CD8-positive, alpha-beta memory T cell (primary cell): ENCODE measurements at regions not wholly inside any gene's neighbourhood (a gene's known extent, or its start where the extent isn't known, plus 50 kb on each side); places are given as distances from the start of the nearest gene placed in this dataset.

Source experiments
- CTCF ChIA-PET: fragments of 350-600 bp; sonication (Branson Sonifier 250); formaldehyde crosslinking; loops from one replicate; lab custom pipeline; 2021; ENCODE audit warnings: antibody characterized with exemption; lab: Charles Lee
- POLR2A ChIA-PET: fragments of 350-600 bp; sonication (Branson Sonifier 250); formaldehyde crosslinking; loops from one replicate; lab custom pipeline; 2021; ENCODE audit warnings: antibody characterized with exemption; lab: Charles Lee
- DNase-seq, 5 donors: peaks; one replicate each; pipeline versions ENCODE4 v3.0.0 to v3.0.0-alpha.2; 2020 to 2022; ENCODE audit warnings: mixed read lengths in 1 of 5
- H3K27ac ChIP-seq: one replicate; pipeline ENCODE4 v1.7.0; 2013; ENCODE audit warnings: low read depth, mild to moderate bottlenecking, low read length, moderate library complexity
- H3K27me3 ChIP-seq: 2 replicates; pipeline ENCODE4 v1.7.0; 2013; ENCODE audit warnings: low read length, mild to moderate bottlenecking; ENCODE audit not compliant: insufficient read depth, poor library complexity, severe bottlenecking
- H3K36me3 ChIP-seq: 2 replicates; pipeline ENCODE4 v1.7.0; 2013; ENCODE audit warnings: mild to moderate bottlenecking, low read length, moderate library complexity; ENCODE audit not compliant: insufficient read depth
- H3K4me1 ChIP-seq: 2 replicates; pipeline ENCODE4 v1.7.0; 2013; ENCODE audit warnings: mild to moderate bottlenecking, low read length, moderate library complexity; ENCODE audit not compliant: insufficient read depth
- H3K4me3 ChIP-seq: 2 replicates; pipeline ENCODE4 v1.7.0; 2013; ENCODE audit warnings: mild to moderate bottlenecking, low read length
- H3K9me3 ChIP-seq: 2 replicates; pipeline ENCODE4 v1.7.0; 2013; ENCODE audit warnings: mild to moderate bottlenecking, low read length
- H3K27ac Mint-ChIP-seq, 8 donors: one replicate each; pipeline ENCODE4 v1.8.0; 2020 to 2021; ENCODE audit warnings: mixed read lengths in 8 of 8, mild to moderate bottlenecking in 6 of 8, inconsistent platforms in 3 of 8, moderate library complexity in 3 of 8
- H3K27me3 Mint-ChIP-seq, 2 donors: one replicate each; pipeline ENCODE4 v1.8.0; 2020 to 2021; ENCODE audit warnings: mixed read lengths in 2 of 2, mild to moderate bottlenecking in 1 of 2, moderate library complexity in 1 of 2
- H3K36me3 Mint-ChIP-seq, 3 donors: one replicate each; pipeline ENCODE4 v1.8.0; 2020 to 2021; ENCODE audit warnings: mixed read lengths in 3 of 3, inconsistent platforms in 1 of 3, mild to moderate bottlenecking in 1 of 3
- H3K4me1 Mint-ChIP-seq, 3 donors: one replicate each; pipeline ENCODE4 v1.8.0; 2020 to 2021; ENCODE audit warnings: mixed read lengths in 3 of 3, inconsistent platforms in 1 of 3, mild to moderate bottlenecking in 1 of 3
- H3K4me3 Mint-ChIP-seq, 7 donors: one replicate each; pipeline ENCODE4 v1.8.0; 2020 to 2021; ENCODE audit warnings: mixed read lengths in 7 of 7, mild to moderate bottlenecking in 6 of 7, moderate library complexity in 4 of 7, inconsistent platforms in 2 of 7
- H3K9me3 Mint-ChIP-seq, 5 donors: one replicate each; pipeline ENCODE4 v1.8.0; 2020 to 2022; ENCODE audit warnings: mixed read lengths in 5 of 5, mild to moderate bottlenecking in 3 of 5, moderate library complexity in 2 of 5, inconsistent platforms in 1 of 5

DNA sequence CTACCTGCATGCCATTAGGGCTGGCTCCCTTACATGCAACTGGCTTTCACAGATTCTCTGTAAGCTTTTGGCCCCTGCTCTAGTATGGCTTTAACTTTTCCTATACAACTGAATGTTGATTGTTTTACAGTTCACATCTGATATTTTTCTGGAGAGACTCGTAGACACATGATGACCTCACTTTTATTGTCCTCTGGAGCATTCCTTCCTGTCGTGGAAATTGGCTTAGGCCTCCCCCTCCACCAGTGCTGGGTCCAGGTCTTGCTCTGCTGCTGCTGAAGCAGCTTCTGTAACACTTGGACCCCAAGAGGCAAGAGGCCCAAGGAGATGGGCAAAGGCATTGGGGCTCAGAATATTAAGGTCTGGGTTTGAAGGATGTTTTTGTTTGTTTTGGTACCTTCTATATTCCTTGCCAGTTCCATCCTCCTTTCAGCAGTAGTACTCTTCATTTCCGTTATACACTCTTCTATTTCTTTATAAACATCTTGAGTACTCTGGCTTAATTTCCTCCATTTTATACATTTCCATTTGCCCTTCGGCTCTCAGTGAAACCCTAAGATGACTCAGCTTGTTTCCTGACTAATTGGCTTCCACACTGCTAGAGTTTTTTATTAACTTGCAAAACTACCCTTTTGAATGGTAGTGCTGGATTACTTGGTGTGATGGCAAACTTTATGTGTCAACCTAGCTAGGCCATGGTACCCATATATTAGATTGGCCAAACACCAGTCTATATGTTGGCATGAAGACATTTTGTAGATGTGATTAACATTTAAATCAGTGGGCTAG lies 219.8 kb downstream of the CDCA7 start:
- DNase-seq, result no peak
- Mint-ChIP-seq H3K27ac (no peak overlapping the region), H3K36me3 (no peaks in the 10 kb centered on the region), H3K9me3 (no peaks in the 10 kb centered on the region), H3K27me3 (peaks cover 5 to 14% of the 10 kb centered on the region in 2 donors), H3K4me3 (no peak overlapping the region), H3K4me1 (peaks cover 3 to 6% (median 5%) of the 10 kb centered on the region in 3 donors)
- Histone ChIP-seq H3K4me1 (no peaks in the 10 kb centered on the region), H3K27me3 (no peaks in the 10 kb centered on the region), H3K4me3 (no peak overlapping the region), H3K36me3 (no peaks in the 10 kb centered on the region), H3K9me3 (no peaks in the 10 kb centered on the region), H3K27ac (no peak overlapping the region)
- POLR2A ChIA-PET, result no interaction called here
- CTCF ChIA-PET, result no interaction called here

DNA sequence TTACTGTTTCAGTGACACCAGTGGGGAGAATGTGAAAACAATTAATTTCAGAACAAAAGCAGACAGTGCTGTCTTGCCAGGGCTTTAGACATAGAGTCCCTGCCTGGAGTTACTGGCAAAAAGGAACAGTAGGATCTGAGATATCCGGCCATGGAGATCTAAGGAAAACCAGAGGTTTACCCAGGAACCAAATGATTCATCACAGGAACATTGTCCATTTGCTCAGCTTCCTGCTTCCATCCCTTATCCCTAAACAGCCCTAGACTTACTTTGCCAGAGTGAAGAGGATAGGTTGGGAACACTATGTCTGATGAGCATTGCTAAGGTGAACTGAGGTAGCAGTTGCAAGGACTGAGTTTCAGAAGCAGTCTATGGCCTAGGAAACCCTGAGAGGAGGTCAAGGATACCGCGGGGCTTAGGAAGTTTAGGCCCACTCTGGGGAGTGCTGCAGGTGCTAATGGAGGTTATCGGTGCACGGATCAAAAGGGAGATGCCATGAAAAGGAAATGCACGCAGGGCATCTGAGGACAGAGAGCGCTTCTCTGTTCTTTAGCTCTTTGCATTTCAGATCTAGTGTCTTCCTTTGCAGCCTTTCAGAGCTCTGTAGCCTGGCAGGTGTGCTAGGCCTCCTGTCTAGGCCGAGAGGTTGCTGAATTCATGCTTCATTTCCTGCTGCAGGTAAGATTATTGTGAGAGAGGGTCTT lies 223.9 kb downstream of the CDCA7 start:
- peaks cover 3 to 19% of the 10 kb centered on the region in 2 donors for H3K27me3 Mint-ChIP-seq

DNA sequence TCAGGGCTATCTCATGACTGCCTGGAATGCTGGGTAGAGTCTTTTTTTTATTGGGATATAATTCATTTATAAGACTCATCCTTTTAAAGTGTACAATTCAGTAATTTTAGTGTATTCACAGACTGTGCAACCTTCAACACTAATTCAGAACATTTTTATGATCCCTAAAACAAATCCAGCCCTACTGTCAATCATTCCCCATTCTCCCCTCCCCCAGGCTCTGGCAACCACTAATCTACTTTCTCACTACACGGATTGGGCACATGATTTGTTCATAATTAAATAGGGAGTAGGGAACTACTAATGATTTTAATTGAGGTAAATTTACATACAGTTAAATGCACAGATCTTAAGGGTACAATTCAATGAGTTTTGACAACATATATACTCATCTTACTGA lies 225.7 kb downstream of the CDCA7 start:
- H3K36me3 ChIP-seq, result no peaks in the 10 kb centered on the region
- H3K4me1 Mint-ChIP-seq, result no peaks in the 10 kb centered on the region
- H3K4me3 ChIP-seq, result no peak overlapping the region
- no peak for DNase-seq
- peaks cover 3 to 24% of the 10 kb centered on the region in 2 donors for H3K27me3 Mint-ChIP-seq
- H3K9me3 ChIP-seq, result no peaks in the 10 kb centered on the region
- no peaks in the 10 kb centered on the region for H3K4me1 ChIP-seq
- no peaks in the 10 kb centered on the region for H3K9me3 Mint-ChIP-seq
- CTCF ChIA-PET, result no interaction called here
- peaks cover 0 to 3% (median 0%) of the 10 kb centered on the region in 3 donors for H3K36me3 Mint-ChIP-seq
- H3K27me3 ChIP-seq, result peaks cover 4% of the 10 kb centered on the region
- H3K27ac Mint-ChIP-seq, result no peak overlapping the region
- POLR2A ChIA-PET, result no interaction called here
- no peak overlapping the region for H3K4me3 Mint-ChIP-seq
- no peak overlapping the region for H3K27ac ChIP-seq

More for the DNA sequence above, 223.9 kb downstream of the CDCA7 start:
- Histone ChIP-seq H3K27ac (no peak overlapping the region), H3K36me3 (no peaks in the 10 kb centered on the region), H3K27me3 (no peaks in the 10 kb centered on the region), H3K4me1 (no peaks in the 10 kb centered on the region), H3K4me3 (no peak overlapping the region), H3K9me3 (no peaks in the 10 kb centered on the region)
- ChIA-PET CTCF (no interaction called here), POLR2A (no interaction called here)
- no peak overlapping the region for H3K27ac Mint-ChIP-seq
- no peaks in the 10 kb centered on the region for H3K9me3 Mint-ChIP-seq
- H3K4me1 Mint-ChIP-seq, result no peaks in the 10 kb centered on the region
- no peak for DNase-seq
- H3K4me3 Mint-ChIP-seq, result no peak overlapping the region
- H3K36me3 Mint-ChIP-seq, result peaks cover 0 to 3% (median 0%) of the 10 kb centered on the region in 3 donors

DNA sequence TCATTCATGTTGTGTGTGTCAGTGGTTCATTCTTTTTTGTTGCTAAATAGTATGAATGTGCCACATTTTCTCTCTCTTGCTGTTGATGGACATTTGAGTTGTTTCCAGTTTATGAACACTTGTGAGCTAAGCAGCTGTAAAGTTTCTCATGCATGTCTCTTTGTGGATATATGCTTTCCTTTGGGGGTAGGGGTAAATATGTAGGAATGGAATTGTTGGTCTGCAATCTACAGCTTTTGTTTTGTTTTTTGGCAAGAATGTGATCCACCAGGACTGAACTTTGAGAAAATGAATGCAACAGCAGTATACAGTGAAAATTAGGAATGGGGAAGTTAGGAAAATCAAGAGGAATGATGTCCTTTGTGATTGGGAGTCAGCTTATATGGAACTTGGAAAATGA lies 226.3 kb downstream of the CDCA7 start:
- Mint-ChIP-seq H3K36me3 (peaks cover 0 to 3% (median 0%) of the 10 kb centered on the region in 3 donors), H3K27ac (no peak overlapping the region), H3K4me1 (no peaks in the 10 kb centered on the region), H3K4me3 (no peak overlapping the region), H3K9me3 (no peaks in the 10 kb centered on the region), H3K27me3 (peaks cover 3 to 24% of the 10 kb centered on the region in 2 donors)
- CTCF ChIA-PET, result no interaction called here
- Histone ChIP-seq H3K4me1 (no peaks in the 10 kb centered on the region), H3K9me3 (no peaks in the 10 kb centered on the region), H3K4me3 (no peak overlapping the region), H3K36me3 (no peaks in the 10 kb centered on the region), H3K27ac (no peak overlapping the region), H3K27me3 (peaks cover 4% of the 10 kb centered on the region)
- POLR2A ChIA-PET, result no interaction called here
- DNase-seq, result no peak

DNA sequence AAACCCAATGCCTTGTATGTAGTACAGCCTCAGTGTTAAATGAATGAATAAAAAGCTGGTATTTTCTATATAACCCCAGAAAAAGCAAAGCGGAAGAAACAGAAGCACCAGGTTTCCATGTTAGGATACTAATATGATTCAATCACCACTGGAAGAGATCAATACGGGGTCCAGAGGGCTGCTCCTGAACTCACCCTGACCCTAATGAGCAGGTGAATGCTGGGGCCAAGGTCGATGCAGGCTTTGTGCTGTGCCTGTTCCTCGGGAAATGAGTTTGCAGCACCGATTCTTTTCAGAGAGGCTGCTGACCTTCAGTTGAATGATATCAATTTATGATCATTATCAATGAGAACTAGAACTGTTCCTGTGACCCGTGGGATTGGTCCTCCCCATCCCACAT lies 228.5 kb downstream of the CDCA7 start:
- H3K27me3 Mint-ChIP-seq, result peaks cover 3 to 34% of the 10 kb centered on the region in 2 donors
- CTCF ChIA-PET, result no interaction called here

DNA sequence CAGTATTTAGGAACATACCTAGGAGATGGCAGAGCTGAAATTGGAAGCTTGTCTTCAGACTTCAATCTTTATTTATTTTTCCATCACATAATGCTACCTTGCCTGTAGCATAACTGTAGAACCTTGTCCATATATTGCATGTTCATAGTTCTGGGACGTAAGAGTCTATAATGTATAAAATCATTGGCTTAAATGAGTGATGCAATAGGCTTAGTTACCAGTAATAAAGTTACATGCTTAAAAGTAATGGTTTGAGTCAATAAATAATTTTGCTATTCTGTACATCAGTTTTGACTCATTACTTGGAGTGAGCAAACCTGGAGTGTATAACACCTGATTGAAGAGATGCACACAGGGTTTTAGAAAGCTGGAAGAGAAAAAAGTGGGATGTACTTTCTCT lies 229.3 kb downstream of the CDCA7 start:
- H3K36me3 ChIP-seq, result no peaks in the 10 kb centered on the region
- Mint-ChIP-seq H3K9me3 (no peaks in the 10 kb centered on the region), H3K36me3 (peaks cover 0 to 3% (median 0%) of the 10 kb centered on the region in 3 donors), H3K4me1 (no peaks in the 10 kb centered on the region), H3K4me3 (no peak overlapping the region), H3K27ac (no peak overlapping the region), H3K27me3 (peaks cover 3 to 40% of the 10 kb centered on the region in 2 donors)
- peaks cover 4% of the 10 kb centered on the region for H3K27me3 ChIP-seq
- H3K9me3 ChIP-seq, result no peaks in the 10 kb centered on the region
- CTCF ChIA-PET, result no interaction called here
- no peaks in the 10 kb centered on the region for H3K4me1 ChIP-seq
- POLR2A ChIA-PET, result no interaction called here
- no peak overlapping the region for H3K4me3 ChIP-seq
- DNase-seq, result no peak
- H3K27ac ChIP-seq, result no peak overlapping the region

More for the DNA sequence above, 228.5 kb downstream of the CDCA7 start:
- H3K4me1 Mint-ChIP-seq, result no peaks in the 10 kb centered on the region
- Histone ChIP-seq H3K27me3 (peaks cover 4% of the 10 kb centered on the region), H3K9me3 (no peaks in the 10 kb centered on the region), H3K36me3 (no peaks in the 10 kb centered on the region), H3K4me3 (no peak overlapping the region), H3K27ac (no peak overlapping the region), H3K4me1 (no peaks in the 10 kb centered on the region)
- H3K27ac Mint-ChIP-seq, result no peak overlapping the region
- peaks cover 0 to 3% (median 0%) of the 10 kb centered on the region in 3 donors for H3K36me3 Mint-ChIP-seq
- no peaks in the 10 kb centered on the region for H3K9me3 Mint-ChIP-seq
- POLR2A ChIA-PET, result no interaction called here
- no peak overlapping the region for H3K4me3 Mint-ChIP-seq
- DNase-seq, result no peak

DNA sequence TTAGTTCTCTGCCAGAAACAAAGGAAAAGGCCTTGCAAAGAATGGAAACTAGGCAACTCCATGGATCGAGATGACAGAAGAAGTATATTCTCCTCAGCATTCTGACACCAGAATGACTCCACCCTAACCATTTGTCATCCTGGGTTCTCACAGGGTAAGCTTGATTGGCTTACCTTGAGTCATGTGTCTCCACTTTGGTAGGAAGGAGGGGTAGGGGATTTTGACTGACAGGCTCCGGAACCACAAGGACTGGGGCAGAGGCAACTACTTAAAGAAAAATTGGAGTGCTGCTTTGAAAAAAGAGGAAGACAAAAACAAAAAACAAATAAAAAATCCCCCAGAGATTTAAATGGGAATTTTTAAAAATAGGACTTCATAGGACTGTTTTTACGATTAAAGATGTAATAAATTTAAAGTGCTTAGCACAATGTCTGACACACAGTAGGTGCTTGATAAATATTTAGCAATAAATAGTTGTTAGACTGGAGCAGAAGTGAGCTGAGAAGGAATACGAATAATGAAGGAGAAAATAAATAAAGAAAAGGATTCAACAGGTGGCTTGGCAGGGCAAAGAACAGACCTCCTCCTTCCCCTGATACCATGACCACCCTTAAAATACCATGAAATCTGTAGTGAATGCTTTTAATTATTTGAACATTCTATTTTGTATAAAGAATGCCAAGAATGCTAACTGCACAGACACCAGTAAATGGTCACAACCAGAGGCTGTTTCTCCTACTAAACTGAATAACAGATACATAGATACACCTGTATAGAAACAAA lies 230.2 kb downstream of the CDCA7 start:
- POLR2A ChIA-PET, result no interaction called here
- no peaks in the 10 kb centered on the region for H3K9me3 Mint-ChIP-seq
- no peak overlapping the region for H3K4me3 Mint-ChIP-seq
- no peaks in the 10 kb centered on the region for H3K9me3 ChIP-seq
- no peaks in the 10 kb centered on the region for H3K4me1 ChIP-seq
- peaks cover 4% of the 10 kb centered on the region for H3K27me3 ChIP-seq
- H3K4me3 ChIP-seq, result no peak overlapping the region
- peaks cover 3 to 48% of the 10 kb centered on the region in 2 donors for H3K27me3 Mint-ChIP-seq
- H3K4me1 Mint-ChIP-seq, result no peaks in the 10 kb centered on the region
- H3K36me3 Mint-ChIP-seq, result peaks cover 0 to 3% (median 0%) of the 10 kb centered on the region in 3 donors
- H3K27ac ChIP-seq, result no peak overlapping the region
- DNase-seq, result no peak
- CTCF ChIA-PET, result no interaction called here
- no peak overlapping the region for H3K27ac Mint-ChIP-seq
- H3K36me3 ChIP-seq, result no peaks in the 10 kb centered on the region

DNA sequence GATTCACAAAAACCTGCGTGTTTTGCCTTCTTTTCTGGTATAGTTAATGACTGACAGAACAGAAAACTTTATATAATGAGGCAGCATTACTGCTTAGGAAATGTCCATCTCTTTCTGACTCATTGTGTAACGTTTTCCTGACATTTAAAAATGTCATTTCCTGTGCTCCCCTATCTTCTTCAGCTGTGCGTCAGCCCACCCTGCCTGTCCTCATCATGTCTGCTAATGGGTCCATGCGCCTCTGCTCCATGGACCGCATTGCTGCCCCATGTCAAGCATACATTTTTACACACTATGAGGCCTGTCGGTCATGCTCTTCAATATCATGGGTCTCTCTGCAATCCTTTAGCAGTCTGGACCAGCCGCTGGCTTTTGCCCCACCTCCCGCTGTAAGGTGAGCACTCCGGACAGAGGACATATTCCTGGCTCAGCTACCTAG lies 234.3 kb downstream of the CDCA7 start:
- POLR2A ChIA-PET, result no interaction called here

More for the DNA sequence above, 234.3 kb downstream of the CDCA7 start:
- Mint-ChIP-seq H3K4me1 (no peaks in the 10 kb centered on the region), H3K4me3 (no peak overlapping the region), H3K9me3 (peaks cover 4 to 11% (median 7%) of the 10 kb centered on the region in 5 donors), H3K27me3 (peaks cover 0 to 31% of the 10 kb centered on the region in 2 donors), H3K36me3 (peaks cover 0 to 12% (median 0%) of the 10 kb centered on the region in 3 donors), H3K27ac (no peak overlapping the region)
- Histone ChIP-seq H3K9me3 (no peaks in the 10 kb centered on the region), H3K4me3 (no peak overlapping the region), H3K36me3 (no peaks in the 10 kb centered on the region), H3K27ac (no peak overlapping the region), H3K4me1 (no peaks in the 10 kb centered on the region), H3K27me3 (peaks cover 4% of the 10 kb centered on the region)
- CTCF ChIA-PET, result no interaction called here
- no peak for DNase-seq
